ENCODE measurements at regions not wholly inside any gene's neighbourhood (a gene's known extent, or its start where the extent isn't known, plus 50 kb on each side); places are given as distances from the start of the nearest gene placed in this dataset.

GRCh38 chr2:34660741-34661140, 1061.6 kb upstream of the FAM98A start:
- no peak for TF ChIP-seq CTCF (IDR thresholded peaks at IDR 0.05)
- no peak for TF ChIP-seq POLR2A (IDR thresholded peaks at IDR 0.05)
- TF ChIP-seq POLR2AphosphoS5 (IDR thresholded peaks at IDR 0.05): no peak

Data from prostate gland (tissue), 2 donors.